ENCODE measurements at regions not wholly inside any gene's neighbourhood (a gene's known extent, or its start where the extent isn't known, plus 50 kb on each side); places are given as distances from the start of the nearest gene placed in this dataset.

GRCh38 chr1:112196731-112197130 is 199.3 kb upstream of the CTTNBP2NL start:
- intact Hi-C loops (cut with micrococcal nuclease): no loop called here
- no peaks in the 10 kb centered on the region for H3K9me3 ChIP-seq (replicated peaks in 1 of 2; ENCODE audit: control insufficient read depth in 1 of 2, insufficient read depth in 1 of 2, low read length in 2 of 2)
- no peak overlapping the region for H2AFZ ChIP-seq (ENCODE audit: insufficient read depth, low read depth, low read length, poor library complexity, severe bottlenecking)
- no peak for DNase-seq
- H3K27me3 ChIP-seq (ENCODE audit: control insufficient read depth in 2 of 2, insufficient read depth in 2 of 2, low read length in 2 of 2): no peaks in the 10 kb centered on the region
- no peak overlapping the region for H3K9ac ChIP-seq (ENCODE audit: insufficient read depth, low read length, poor library complexity, severe bottlenecking)
- Mint-ChIP-seq H3K4me3 (no peak overlapping the region), H3K27ac (peak overlapping the region in 1 of 7 donors; percentile 46), H3K9me3 (peaks cover 0 to 8% (median 2%) of the 10 kb centered on the region in 7 donors), H3K27me3 (ENCODE audit: low read depth in 3 of 3) (peaks cover 2 to 3% (median 2%) of the 10 kb centered on the region in 3 donors), H3K4me1 (no peaks in the 10 kb centered on the region), H3K36me3 (no peaks in the 10 kb centered on the region)
- H3K36me3 ChIP-seq (replicated peaks in 1 of 2; ENCODE audit: control insufficient read depth in 1 of 2, insufficient read depth in 2 of 2, low read length in 2 of 2): no peaks in the 10 kb centered on the region
- H3K4me1 ChIP-seq (ENCODE audit: control insufficient read depth in 1 of 2, insufficient read depth in 2 of 2, low read length in 2 of 2): no peaks in the 10 kb centered on the region
- H3K79me2 ChIP-seq (ENCODE audit: insufficient read depth, low read length): no peaks in the 10 kb centered on the region
- no peak overlapping the region for H3K27ac ChIP-seq (ENCODE audit: low read depth in 1 of 2, low read length in 2 of 2)
- no peak overlapping the region for H3K4me3 ChIP-seq (replicated peaks in 1 of 3; ENCODE audit: low read depth in 2 of 3, low read length in 3 of 3)
- H4K20me1 ChIP-seq (ENCODE audit: insufficient read depth, low read length): no peaks in the 10 kb centered on the region
- no peak overlapping the region for H3K4me2 ChIP-seq (replicated peaks; ENCODE audit: extremely low read depth, low read length, poor library complexity, severe bottlenecking)
- TF ChIP-seq CTCF (IDR thresholded peaks at IDR 0.05): no peak
- WGBS (ENCODE audit: insufficient coverage): no CpG with 5 or more reads among the region's 4 CpGs

- Histone ChIP-seq H3K4me3 (replicated peaks in 1 of 3; ENCODE audit: low read depth in 2 of 3, low read length in 3 of 3) (no peak overlapping the region), H3K4me2 (replicated peaks; ENCODE audit: extremely low read depth, low read length, poor library complexity, severe bottlenecking) (no peak overlapping the region), H3K79me2 (ENCODE audit: insufficient read depth, low read length) (no peaks in the 10 kb centered on the region), H3K27ac (ENCODE audit: low read depth in 1 of 2, low read length in 2 of 2) (no peak overlapping the region), H3K27me3 (ENCODE audit: control insufficient read depth in 2 of 2, insufficient read depth in 2 of 2, low read length in 2 of 2) (no peaks in the 10 kb centered on the region), H4K20me1 (ENCODE audit: insufficient read depth, low read length) (no peaks in the 10 kb centered on the region), H3K4me1 (ENCODE audit: control insufficient read depth in 1 of 2, insufficient read depth in 2 of 2, low read length in 2 of 2) (no peaks in the 10 kb centered on the region), H3K9ac (ENCODE audit: insufficient read depth, low read length, poor library complexity, severe bottlenecking) (no peak overlapping the region), H2AFZ (ENCODE audit: insufficient read depth, low read depth, low read length, poor library complexity, severe bottlenecking) (no peak overlapping the region), H3K36me3 (replicated peaks in 1 of 2; ENCODE audit: control insufficient read depth in 1 of 2, insufficient read depth in 2 of 2, low read length in 2 of 2) (no peaks in the 10 kb centered on the region), H3K9me3 (replicated peaks in 1 of 2; ENCODE audit: control insufficient read depth in 1 of 2, insufficient read depth in 1 of 2, low read length in 2 of 2) (peaks cover 0 to 9% of the 10 kb centered on the region in 2 donors)
- H3K4me1 Mint-ChIP-seq: no peaks in the 10 kb centered on the region
- intact Hi-C loops (cut with micrococcal nuclease): no loop called here
- no peak for DNase-seq
- H3K27ac Mint-ChIP-seq: no peak overlapping the region
- peaks cover 0 to 3% (median 2%) of the 10 kb centered on the region in 3 donors for H3K27me3 Mint-ChIP-seq (ENCODE audit: low read depth in 3 of 3)
- no peaks in the 10 kb centered on the region for H3K36me3 Mint-ChIP-seq
- no CpG with 5 or more reads among the region's 1 CpG for WGBS (ENCODE audit: insufficient coverage)
- TF ChIP-seq CTCF (IDR thresholded peaks at IDR 0.05): no peak
- no peak overlapping the region for H3K4me3 Mint-ChIP-seq
- H3K9me3 Mint-ChIP-seq: peaks cover 3 to 15% (median 11%) of the 10 kb centered on the region in 7 donors
Measured at GRCh38 chr1:112209493-112209892, 186.5 kb upstream of the CTTNBP2NL start.

All from CD14-positive monocyte (primary cell).